ENCODE measurements at regions not wholly inside any gene's neighbourhood (a gene's known extent, or its start where the extent isn't known, plus 50 kb on each side); places are given as distances from the start of the nearest gene placed in this dataset.

GRCh38 chr6:15966000-15966520 is 162.8 kb upstream of the MYLIP start:
- H3K79me2 ChIP-seq (ENCODE audit: insufficient read depth), result no peaks in the 10 kb centered on the region
- H3F3A ChIP-seq (ENCODE audit: insufficient read depth), result peaks cover 13% of the 10 kb centered on the region
- no peak overlapping the region for H2AFZ ChIP-seq
- no peak for DNase-seq
- no peak overlapping the region for H3K9ac ChIP-seq
- no peaks in the 10 kb centered on the region for H3K27me3 ChIP-seq (replicated peaks; ENCODE audit: insufficient read depth)
- WGBS, 2 experiments (ENCODE audit: low coverage in 1 of 2, low lambda C conversion rate in 2 of 2, missing lambda C conversion rate in 2 of 2), result 69 to 71% methylated on average over 4 of the region's 5 CpGs
- no peak overlapping the region for H3K4me3 ChIP-seq
- H3K4me2 ChIP-seq (ENCODE audit: unreplicated experiment), result no peak overlapping the region
- H3K27ac ChIP-seq, result no peak overlapping the region
- in situ Hi-C loops (cut with MboI), result no loop called here
- H3K9me2 ChIP-seq (ENCODE audit: insufficient read depth), result peaks cover 7% of the 10 kb centered on the region; the same call in 1 of the 2 replicates
- no peaks in the 10 kb centered on the region for H3K36me3 ChIP-seq (ENCODE audit: low read depth)
- no peaks in the 10 kb centered on the region for H4K20me1 ChIP-seq (ENCODE audit: insufficient read depth)
- no peaks in the 10 kb centered on the region for H3K9me3 ChIP-seq (ENCODE audit: low read depth)
- H3K4me1 ChIP-seq (ENCODE audit: insufficient read depth), result peaks cover 17% of the 10 kb centered on the region
- no peak for TF ChIP-seq EZH2 (IDR thresholded peaks at IDR 0.05; ENCODE audit: insufficient read depth, poor library complexity, severe bottlenecking)

- no peaks in the 10 kb centered on the region for H4K20me1 ChIP-seq (ENCODE audit: insufficient read depth)
- H3K4me3 ChIP-seq, result no peak overlapping the region
- DNase-seq, result peak; percentile 84
- in situ Hi-C loops (cut with MboI), result no loop called here
- H3K36me3 ChIP-seq (ENCODE audit: low read depth), result no peaks in the 10 kb centered on the region
- peaks cover 7% of the 10 kb centered on the region; the same call in 1 of the 2 replicates for H3K9me2 ChIP-seq (ENCODE audit: insufficient read depth)
- peaks cover 17% of the 10 kb centered on the region for H3K4me1 ChIP-seq (ENCODE audit: insufficient read depth)
- peaks cover 13% of the 10 kb centered on the region for H3F3A ChIP-seq (ENCODE audit: insufficient read depth)
- no peaks in the 10 kb centered on the region for H3K9me3 ChIP-seq (ENCODE audit: low read depth)
- H3K9ac ChIP-seq, result no peak overlapping the region
- TF ChIP-seq EZH2phosphoT487 (IDR thresholded peaks at IDR 0.05; ENCODE audit: insufficient read depth, low read depth) (no peak), EZH2 (IDR thresholded peaks at IDR 0.05; ENCODE audit: insufficient read depth, poor library complexity, severe bottlenecking) (no peak)
- no peaks in the 10 kb centered on the region for H3K27me3 ChIP-seq (replicated peaks; ENCODE audit: insufficient read depth)
- peak overlapping the region; percentile 63 for H3K4me2 ChIP-seq (ENCODE audit: unreplicated experiment)
- no peaks in the 10 kb centered on the region for H3K79me2 ChIP-seq (ENCODE audit: insufficient read depth)
- peak overlapping the region; percentile 47 for H3K27ac ChIP-seq
- H2AFZ ChIP-seq, result peak overlapping the region; percentile 72
- WGBS, 2 experiments (ENCODE audit: low coverage in 1 of 2, low lambda C conversion rate in 2 of 2, missing lambda C conversion rate in 2 of 2), result 27 to 29% methylated on average over 2 of the region's 2 CpGs
These were observed 166.5 kb upstream of the MYLIP start for GRCh38 chr6:15962449-15962764.

- Histone ChIP-seq H3K4me3 (no peak overlapping the region), H3K9me2 (ENCODE audit: insufficient read depth) (peaks cover 7% of the 10 kb centered on the region; the same call in 1 of the 2 replicates), H3K79me2 (ENCODE audit: insufficient read depth) (no peaks in the 10 kb centered on the region), H3K4me2 (ENCODE audit: unreplicated experiment) (peak overlapping the region; percentile 63), H4K20me1 (ENCODE audit: insufficient read depth) (no peaks in the 10 kb centered on the region), H3K27ac (peak overlapping the region; percentile 47), H3K9ac (no peak overlapping the region), H3F3A (ENCODE audit: insufficient read depth) (peaks cover 13% of the 10 kb centered on the region), H3K9me3 (ENCODE audit: low read depth) (no peaks in the 10 kb centered on the region), H3K4me1 (ENCODE audit: insufficient read depth) (peaks cover 17% of the 10 kb centered on the region), H3K27me3 (replicated peaks; ENCODE audit: insufficient read depth) (no peaks in the 10 kb centered on the region), H2AFZ (peak overlapping the region; percentile 72), H3K36me3 (ENCODE audit: low read depth) (no peaks in the 10 kb centered on the region)
- no peak for DNase-seq
- no peak for TF ChIP-seq EZH2phosphoT487 (IDR thresholded peaks at IDR 0.05; ENCODE audit: insufficient read depth, low read depth)
- TF ChIP-seq EZH2 (IDR thresholded peaks at IDR 0.05; ENCODE audit: insufficient read depth, poor library complexity, severe bottlenecking), result no peak
- in situ Hi-C loops (cut with MboI), result no loop called here
- 97 to 98% methylated on average over 3 of the region's 3 CpGs for WGBS, 2 experiments (ENCODE audit: low coverage in 1 of 2, low lambda C conversion rate in 2 of 2, missing lambda C conversion rate in 2 of 2)
These were observed 167.0 kb upstream of the MYLIP start for GRCh38 chr6:15961635-15962448.

- 72 to 73% methylated on average over 7 of the region's 7 CpGs for whole genome bisulfite sequencing, 2 experiments (ENCODE audit: low coverage in 1 of 2, low lambda C conversion rate in 2 of 2, missing lambda C conversion rate in 2 of 2)
- H3K27ac ChIP-seq, result no peak overlapping the region
- H3K9me3 ChIP-seq (ENCODE audit: low read depth), result no peaks in the 10 kb centered on the region
- H2AFZ ChIP-seq, result peak overlapping the region; percentile 72
- in situ Hi-C loops (cut with MboI), result no loop called here
- H3K36me3 ChIP-seq (ENCODE audit: low read depth), result no peaks in the 10 kb centered on the region
- no peak overlapping the region for H3K4me3 ChIP-seq
- H3K4me2 ChIP-seq (ENCODE audit: unreplicated experiment), result no peak overlapping the region
- no peak overlapping the region for H3K9ac ChIP-seq
- no peaks in the 10 kb centered on the region for H3K79me2 ChIP-seq (ENCODE audit: insufficient read depth)
- DNase-seq, result no peak
- H3F3A ChIP-seq (ENCODE audit: insufficient read depth), result peaks cover 13% of the 10 kb centered on the region
- no peaks in the 10 kb centered on the region for H4K20me1 ChIP-seq (ENCODE audit: insufficient read depth)
- H3K4me1 ChIP-seq (ENCODE audit: insufficient read depth), result peaks cover 17% of the 10 kb centered on the region
- TF ChIP-seq EZH2 (IDR thresholded peaks at IDR 0.05; ENCODE audit: insufficient read depth, poor library complexity, severe bottlenecking) (no peak), EZH2phosphoT487 (IDR thresholded peaks at IDR 0.05; ENCODE audit: insufficient read depth, low read depth) (no peak)
- no peaks in the 10 kb centered on the region for H3K27me3 ChIP-seq (replicated peaks; ENCODE audit: insufficient read depth)
- H3K9me2 ChIP-seq (ENCODE audit: insufficient read depth), result peaks cover 7% of the 10 kb centered on the region; the same call in 1 of the 2 replicates
These were observed 167.9 kb upstream of the MYLIP start for GRCh38 chr6:15960740-15961634.

All from GM23248 (cell line).